ENCODE measurements at regions not wholly inside any gene's neighbourhood (a gene's known extent, or its start where the extent isn't known, plus 50 kb on each side); places are given as distances from the start of the nearest gene placed in this dataset.
"Not testable (repeated sequence)": the region's sequence is repeated elsewhere in the genome, so short reads cannot be mapped to it uniquely, and the experiment has no call there.

DNA sequence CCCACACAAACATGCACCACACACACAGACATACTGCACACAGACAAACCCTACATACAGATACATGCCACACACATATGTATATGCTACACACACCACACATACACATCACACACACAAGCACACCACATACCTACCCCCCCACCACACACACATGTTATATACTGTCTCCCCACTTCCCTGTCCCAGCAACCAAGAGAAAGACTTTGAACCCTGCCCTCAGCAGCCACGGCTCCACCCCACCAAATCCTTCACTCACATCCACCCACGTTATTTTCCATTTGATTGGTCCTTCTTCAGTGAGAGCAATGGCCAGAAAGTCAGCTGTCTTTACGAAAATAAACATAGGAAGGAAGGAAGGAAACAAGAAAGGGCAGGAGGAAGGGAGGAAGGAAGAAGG, 479.8 kb downstream of the DIRAS2 start:
- no peak for DNase-seq
- H3K4me1 ChIP-seq, result peaks cover 0 to 4% (median 0%) of the 10 kb centered on the region in 4 donors
- 47 to 56% methylated on average over 3 of the region's 3 CpGs for WGBS, 2 donors
- peak in 1 of 2 donors; percentile 38 for ATAC-seq (ENCODE audit: low FRiP score in 2 of 2)
- H3K27ac ChIP-seq, result no peak overlapping the region
- no peaks in the 10 kb centered on the region for H3K36me3 ChIP-seq
- no peaks in the 10 kb centered on the region for H3K9me3 ChIP-seq
- TF ChIP-seq CTCF (IDR thresholded peaks at IDR 0.05), result no peak
- TF ChIP-seq POLR2AphosphoS5 (IDR thresholded peaks at IDR 0.05), result no peak
- TF ChIP-seq POLR2A (IDR thresholded peaks at IDR 0.05), result no peak
- TF ChIP-seq EP300 (IDR thresholded peaks at IDR 0.05), result no peak
- no peak overlapping the region for H3K4me3 ChIP-seq
- H3K27me3 ChIP-seq, result no peaks in the 10 kb centered on the region

- H3K27ac ChIP-seq, result no peak overlapping the region
- peaks cover 0 to 12% (median 0%) of the 10 kb centered on the region in 4 donors for H3K4me1 ChIP-seq
- no peak overlapping the region for H3K4me3 ChIP-seq
- ATAC-seq (ENCODE audit: low FRiP score in 2 of 2) (no peak), DNase-seq (no peak)
- no peaks in the 10 kb centered on the region for H3K27me3 ChIP-seq
- H3K36me3 ChIP-seq, result no peaks in the 10 kb centered on the region
- WGBS, 2 donors, result 84 to 88% methylated on average over 6 of the region's 6 CpGs
- no peak for TF ChIP-seq EP300 (IDR thresholded peaks at IDR 0.05)
- TF ChIP-seq POLR2AphosphoS5 (IDR thresholded peaks at IDR 0.05), result no peak
- TF ChIP-seq POLR2A (IDR thresholded peaks at IDR 0.05), result no peak
- TF ChIP-seq CTCF (IDR thresholded peaks at IDR 0.05), result no peak
- H3K9me3 ChIP-seq, result no peaks in the 10 kb centered on the region
Observed at GRCh38 chr9:90165281-90165680, 477.3 kb downstream of the DIRAS2 start.

DNA sequence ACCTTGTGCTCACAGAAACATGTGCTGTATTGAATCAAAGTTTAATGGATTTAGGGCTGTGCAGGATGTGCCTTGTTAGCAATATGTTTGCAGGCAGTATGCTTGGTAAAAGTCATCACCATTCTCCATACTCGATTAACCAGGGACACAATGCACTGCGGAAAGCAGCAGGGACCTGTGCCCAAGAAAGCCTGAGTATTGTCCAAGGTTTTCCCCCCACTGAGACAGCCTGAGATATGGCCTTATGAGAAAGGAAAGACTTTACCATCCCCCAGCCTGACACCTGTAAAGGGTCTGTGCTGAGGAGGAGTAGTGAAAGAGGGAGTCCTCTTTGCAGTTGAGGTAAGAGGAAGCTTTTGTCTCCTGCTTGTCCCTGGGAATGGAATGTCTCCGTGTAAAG, 476.2 kb downstream of the DIRAS2 start:
- not testable (repeated sequence) for DNase-seq; H3K4me3 ChIP-seq; H3K27me3 ChIP-seq; H3K9me3 ChIP-seq; ATAC-seq (ENCODE audit: low FRiP score in 2 of 2); H3K27ac ChIP-seq; H3K36me3 ChIP-seq
- WGBS, 2 donors, result 30 to 60% methylated on average over 1 to 3 of the region's 3 CpGs
- peaks cover 0 to 12% (median 0%) of the 10 kb centered on the region in 4 donors for H3K4me1 ChIP-seq

DNA sequence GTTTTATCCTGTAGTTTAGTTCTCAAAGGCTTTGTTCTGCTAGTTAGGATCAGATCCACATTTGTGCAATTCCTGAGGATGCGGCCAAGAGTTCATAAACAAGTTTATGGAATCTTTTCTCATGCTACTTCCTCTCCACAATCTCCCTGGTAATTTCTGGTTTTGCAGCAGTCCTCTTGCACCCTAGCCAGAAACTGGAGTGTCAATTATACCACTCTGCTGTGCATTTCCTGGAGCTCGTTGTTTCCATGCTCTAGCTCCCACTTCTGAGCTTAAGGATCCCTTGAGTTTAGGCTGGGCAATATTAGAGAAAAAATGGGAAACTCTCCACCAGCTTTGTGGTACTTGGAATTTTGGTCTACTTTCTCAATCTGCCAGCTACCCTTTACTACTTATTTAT, 474.7 kb downstream of the DIRAS2 start:
- ATAC-seq (ENCODE audit: low FRiP score in 2 of 2), result no peak
- WGBS, 2 donors, result 16 to 20% methylated on average over 2 of the region's 2 CpGs
- no peak for DNase-seq

DNA sequence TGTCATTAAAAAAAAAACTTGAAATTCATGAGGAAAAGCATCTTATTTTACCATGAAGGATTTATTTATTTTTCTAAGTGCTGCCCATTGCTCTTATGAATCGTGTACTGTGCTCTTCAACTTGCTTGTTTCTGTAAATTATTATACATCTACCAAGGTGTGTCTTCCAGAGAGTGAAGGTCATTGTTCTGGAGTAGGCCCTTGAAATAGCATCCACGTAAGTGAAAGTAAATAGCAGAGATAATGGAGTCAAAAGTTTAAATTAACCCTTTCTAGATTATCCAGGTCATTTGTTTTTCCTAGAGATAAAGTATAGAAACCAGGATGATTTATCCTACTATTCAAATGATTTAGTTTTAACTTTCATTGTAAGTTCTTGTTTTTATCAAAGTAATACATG, 473.1 kb downstream of the DIRAS2 start:
- DNase-seq (no peak), ATAC-seq (ENCODE audit: low FRiP score in 2 of 2) (no peak)

More for the DNA sequence above, 474.7 kb downstream of the DIRAS2 start:
- H3K4me1 ChIP-seq, result peaks cover 0 to 12% (median 0%) of the 10 kb centered on the region in 4 donors
- TF ChIP-seq CTCF (IDR thresholded peaks at IDR 0.05) (no peak), EP300 (IDR thresholded peaks at IDR 0.05) (peak in 2 of 4 donors; percentile 19 to 28)
- no peaks in the 10 kb centered on the region for H3K36me3 ChIP-seq
- no peak overlapping the region for H3K4me3 ChIP-seq
- no peaks in the 10 kb centered on the region for H3K9me3 ChIP-seq
- no peaks in the 10 kb centered on the region for H3K27me3 ChIP-seq
- no peak overlapping the region for H3K27ac ChIP-seq

GRCh38 chr9:90173935-90174334, 468.7 kb downstream of the DIRAS2 start:
- 38 to 57% methylated on average over 4 of the region's 4 CpGs for WGBS, 2 donors
- not testable (repeated sequence) for H3K27me3 ChIP-seq; H3K4me3 ChIP-seq; ATAC-seq (ENCODE audit: low FRiP score in 2 of 2); H3K4me1 ChIP-seq; H3K36me3 ChIP-seq; H3K27ac ChIP-seq; H3K9me3 ChIP-seq; DNase-seq

More for the DNA sequence above, 473.1 kb downstream of the DIRAS2 start:
- WGBS, 2 donors, result 47 to 49% methylated on average over 2 of the region's 2 CpGs
- no peak overlapping the region for H3K27ac ChIP-seq
- no peaks in the 10 kb centered on the region for H3K36me3 ChIP-seq
- H3K9me3 ChIP-seq, result no peaks in the 10 kb centered on the region
- H3K27me3 ChIP-seq, result no peaks in the 10 kb centered on the region
- peak in 1 of 4 donors; percentile 29 for TF ChIP-seq EP300 (IDR thresholded peaks at IDR 0.05)
- no peak for TF ChIP-seq CTCF (IDR thresholded peaks at IDR 0.05)
- TF ChIP-seq POLR2A (IDR thresholded peaks at IDR 0.05), result no peak
- no peak for TF ChIP-seq POLR2AphosphoS5 (IDR thresholded peaks at IDR 0.05)
- no peak overlapping the region for H3K4me3 ChIP-seq
- H3K4me1 ChIP-seq, result peaks cover 0 to 12% (median 0%) of the 10 kb centered on the region in 4 donors

DNA sequence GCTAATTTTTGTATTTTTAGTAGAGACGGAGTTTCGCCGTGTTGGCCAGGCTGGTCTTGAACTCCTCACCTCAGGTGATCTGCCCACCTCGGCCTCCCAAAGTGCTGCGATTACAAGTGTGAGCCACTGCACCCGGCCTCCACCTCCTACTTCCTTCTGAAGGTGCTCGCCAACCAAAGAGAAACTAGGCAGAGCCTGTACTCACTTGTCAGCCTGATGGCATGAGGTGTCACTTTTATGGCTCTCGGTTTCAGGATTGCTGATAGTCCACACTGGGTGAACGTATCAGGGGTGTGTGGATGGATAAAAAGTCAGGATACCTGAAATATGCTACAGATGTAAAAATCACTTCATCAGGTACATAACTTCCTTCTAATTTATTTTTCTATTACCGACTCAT, 468.3 kb downstream of the DIRAS2 start:
- 89 to 95% methylated on average over 10 of the region's 10 CpGs for WGBS, 2 donors
- not testable (repeated sequence) for H3K9me3 ChIP-seq; DNase-seq; H3K27me3 ChIP-seq; H3K4me3 ChIP-seq; H3K27ac ChIP-seq; ATAC-seq (ENCODE audit: low FRiP score in 2 of 2); H3K4me1 ChIP-seq; H3K36me3 ChIP-seq

Data from upper lobe of left lung (tissue), 6 donors.